Fibroblast of the conjunctiva (primary cell): ENCODE measurements at regions not wholly inside any gene's neighbourhood (a gene's known extent, or its start where the extent isn't known, plus 50 kb on each side); places are given as distances from the start of the nearest gene placed in this dataset.

Experiments used
- DNase-seq: peaks from one replicate; pipeline ENCODE4 v3.0.0-alpha.2; 2010; ENCODE audit warnings: low read depth

DNA sequence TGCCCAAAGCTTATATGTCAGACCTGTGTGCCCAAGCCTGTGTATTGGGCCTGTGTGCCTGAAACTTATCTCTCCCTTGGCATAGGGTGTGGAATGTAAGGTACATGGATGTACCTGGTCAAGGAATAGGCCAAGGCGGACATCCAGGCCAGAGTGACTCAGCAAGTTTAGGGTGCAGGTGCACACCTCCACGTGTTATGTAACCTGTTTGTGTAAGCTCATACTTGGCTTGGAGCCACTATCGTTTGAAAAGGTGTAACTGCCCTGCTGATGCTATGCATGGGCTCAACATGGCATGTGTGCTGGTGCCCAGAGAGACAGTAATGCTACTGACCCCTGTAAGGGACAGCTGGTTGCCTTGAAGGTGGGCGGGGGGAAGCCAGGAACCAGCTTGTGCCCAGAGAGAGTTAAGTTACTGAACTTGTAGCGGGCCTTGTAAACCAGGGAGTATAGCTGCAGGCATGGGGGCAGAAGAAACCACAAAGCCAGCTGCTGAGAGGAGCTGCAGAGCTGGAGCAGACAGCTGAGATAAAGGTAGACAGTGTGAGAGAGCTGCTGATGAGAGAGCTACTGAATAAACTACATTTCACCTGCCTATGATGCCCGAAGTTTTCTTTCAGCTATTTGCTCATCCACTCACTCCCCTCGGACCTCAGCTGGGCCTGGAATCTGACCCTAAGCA is 656.4 kb upstream of the ZWINT start:
- no peak for DNase-seq

DNA sequence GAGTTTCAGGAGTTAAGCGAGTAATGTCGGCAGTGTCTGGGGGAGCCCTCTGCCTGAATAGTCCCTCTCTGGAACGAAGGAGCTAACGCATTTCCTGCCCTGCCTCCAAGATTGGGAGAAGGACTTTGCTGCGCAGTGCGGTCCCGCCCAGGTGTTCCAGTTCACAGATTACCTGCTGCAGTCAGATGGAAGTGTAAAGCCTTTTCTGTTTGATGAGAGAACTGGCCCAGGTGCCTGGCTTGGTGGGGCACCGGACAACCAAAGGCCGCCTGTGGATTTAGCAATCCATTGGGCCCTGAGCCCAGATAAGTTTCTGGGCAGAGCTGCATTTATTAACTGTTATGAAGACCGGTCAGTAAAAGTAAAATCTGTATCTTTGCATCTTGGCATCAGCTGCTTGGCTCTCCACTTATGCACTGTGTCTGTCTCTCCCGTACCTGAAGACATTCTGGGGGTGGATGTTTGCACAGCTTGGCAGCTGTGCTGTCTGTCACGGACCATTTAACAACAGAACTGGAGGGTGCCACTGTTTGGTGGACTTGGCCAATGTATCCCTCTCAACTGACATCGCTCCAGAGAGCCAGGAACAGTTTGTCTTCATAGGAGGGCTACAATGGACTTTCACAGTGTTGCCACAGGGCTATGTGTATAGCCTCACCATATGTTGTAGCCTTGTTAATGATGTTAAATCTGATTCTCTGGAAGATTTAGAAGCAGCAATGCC is 654.7 kb upstream of the ZWINT start:
- no peak for DNase-seq

DNA sequence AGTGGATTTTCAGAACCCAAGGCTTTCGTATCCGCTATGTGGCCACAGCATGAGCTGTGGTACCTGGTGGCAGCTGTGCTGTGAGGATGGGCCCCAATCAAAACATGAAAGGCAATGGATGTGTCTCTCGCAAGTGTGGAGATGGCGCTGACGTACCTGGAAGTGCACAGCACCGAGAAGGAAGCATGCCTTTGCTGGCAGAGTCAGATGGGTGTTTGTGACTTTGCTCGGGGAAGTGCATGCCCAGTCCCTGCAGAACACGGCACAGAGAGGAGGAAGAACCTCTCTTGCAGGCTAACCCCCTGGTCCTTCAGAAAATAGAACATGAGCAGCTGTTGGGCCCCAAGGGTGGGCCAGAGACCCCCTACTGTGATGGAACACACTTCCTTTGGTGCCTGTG is 654.1 kb upstream of the ZWINT start:
- DNase-seq, result no peak

DNA sequence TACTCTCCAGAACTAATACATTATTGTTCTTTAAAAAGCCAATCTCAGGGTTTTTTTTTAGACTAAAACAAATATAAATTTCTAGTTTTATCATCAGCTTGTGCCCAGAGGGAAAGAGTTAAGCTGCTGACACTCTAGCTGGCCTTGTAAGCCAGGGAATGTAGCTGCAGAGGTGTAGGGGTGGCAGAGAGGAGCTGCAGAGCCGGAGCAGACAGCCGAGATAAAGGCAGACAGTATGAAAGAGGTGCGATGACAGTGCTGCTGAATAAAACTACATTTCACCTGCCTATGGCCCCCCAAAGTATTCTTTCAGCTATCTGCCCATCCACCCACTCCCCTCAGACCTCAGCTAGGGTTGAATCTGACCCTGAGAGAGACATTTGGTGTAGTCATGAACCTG is 653.7 kb upstream of the ZWINT start:
- no peak for DNase-seq

DNA sequence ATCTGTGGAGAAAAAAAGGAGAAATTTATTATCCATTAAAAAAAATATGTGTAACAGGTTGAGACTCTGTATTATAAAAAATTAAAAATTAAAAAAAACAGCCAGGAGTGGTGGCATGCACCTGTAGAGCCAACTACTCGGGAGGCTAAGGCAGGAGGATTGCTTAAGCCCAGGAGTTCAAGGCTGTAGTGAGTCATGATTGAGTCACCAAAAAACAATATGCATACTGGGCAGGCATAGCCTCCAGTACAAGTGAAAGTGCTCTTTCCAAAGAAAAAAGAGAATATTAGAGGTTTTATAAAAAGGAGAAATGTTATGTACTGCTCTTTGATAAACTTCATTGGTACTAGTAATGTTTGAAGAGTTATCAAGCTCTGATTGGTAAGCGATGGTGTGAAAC is 647.1 kb upstream of the ZWINT start:
- DNase-seq, result no peak

DNA sequence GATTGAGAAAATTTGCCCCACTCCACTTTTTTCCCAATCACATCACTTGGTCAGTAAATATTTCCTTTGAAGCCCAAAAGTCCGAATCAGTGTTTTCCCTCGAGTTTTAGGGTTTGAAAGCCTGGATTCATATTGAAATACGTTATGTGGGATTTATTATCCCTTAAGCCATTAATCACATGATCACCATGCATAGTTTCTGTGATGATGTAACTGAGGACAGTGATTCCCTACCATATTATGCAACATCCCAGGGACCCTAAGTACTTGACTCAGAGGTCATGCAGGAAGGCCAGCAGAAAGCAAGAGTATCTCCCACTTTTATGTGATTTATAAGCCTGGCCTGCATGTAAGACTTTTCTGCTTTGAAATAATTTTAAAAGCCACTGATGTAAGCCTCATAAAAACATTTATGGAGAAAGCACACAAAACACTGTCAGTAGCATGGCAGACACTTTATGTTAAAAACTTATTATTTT is 630.6 kb upstream of the ZWINT start:
- DNase-seq, result no peak

DNA sequence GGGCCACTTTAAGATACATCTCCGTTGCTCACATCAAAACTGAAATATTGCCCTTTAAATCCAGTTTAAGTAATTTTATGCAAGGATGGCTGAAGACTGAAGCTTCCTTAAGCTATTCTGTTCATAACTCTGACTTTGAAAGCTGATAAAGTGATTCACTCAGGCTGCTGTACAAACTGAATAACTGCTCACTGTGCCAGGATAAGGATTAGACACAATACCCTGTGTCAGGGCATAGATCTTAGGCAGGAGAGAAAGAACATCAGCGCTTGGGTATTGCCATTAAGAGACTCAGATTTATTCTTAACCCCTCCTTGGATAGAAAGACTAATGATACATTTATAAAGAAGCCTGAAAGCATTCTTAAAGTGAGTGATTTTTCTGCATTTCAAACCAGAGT is 614.5 kb upstream of the ZWINT start:
- no peak for DNase-seq

DNA sequence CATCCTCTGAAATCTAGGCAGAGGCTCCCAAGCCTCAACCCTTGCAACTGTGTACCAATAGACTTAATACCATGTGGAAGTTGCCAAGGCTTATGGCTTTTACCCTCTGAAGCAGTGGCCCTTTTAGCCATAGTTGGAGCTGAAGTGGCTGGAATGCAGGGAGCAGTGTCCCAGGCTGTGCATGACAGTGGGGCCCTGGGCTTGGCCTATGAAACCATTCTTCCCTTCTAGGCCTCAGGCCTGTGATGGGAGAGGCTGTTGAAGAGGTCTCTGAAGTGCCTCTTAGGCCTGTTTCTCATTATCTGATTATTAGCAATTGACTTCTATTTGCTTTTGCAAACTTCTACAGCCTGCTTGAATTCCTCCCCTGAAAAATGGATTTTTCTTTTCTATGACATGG is 612.7 kb upstream of the ZWINT start:
- DNase-seq, result no peak

DNA sequence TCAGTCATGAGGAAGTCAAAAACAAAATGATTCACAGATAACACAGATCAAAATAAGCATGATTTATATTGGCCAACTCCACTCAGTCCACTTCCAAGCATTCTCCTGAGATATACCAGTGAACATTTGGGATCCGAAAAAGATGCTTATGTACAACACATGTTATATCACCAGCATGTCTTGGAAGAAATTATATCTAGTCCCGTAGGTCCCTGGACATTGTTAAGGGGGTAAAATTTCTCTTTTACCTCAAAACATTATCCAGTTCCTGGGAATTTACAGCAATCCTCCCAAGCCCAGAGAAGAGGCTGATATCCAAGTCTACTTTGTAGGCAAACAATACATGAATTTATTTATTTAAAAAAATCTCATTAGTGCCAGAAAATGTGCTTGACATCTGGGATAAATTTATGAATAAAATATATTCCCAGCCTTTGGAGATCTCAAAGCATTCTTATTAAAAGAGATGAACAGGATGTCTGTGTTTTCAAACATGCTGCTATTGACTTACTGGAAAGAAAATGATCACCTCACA is 582.2 kb upstream of the ZWINT start:
- no peak for DNase-seq

DNA sequence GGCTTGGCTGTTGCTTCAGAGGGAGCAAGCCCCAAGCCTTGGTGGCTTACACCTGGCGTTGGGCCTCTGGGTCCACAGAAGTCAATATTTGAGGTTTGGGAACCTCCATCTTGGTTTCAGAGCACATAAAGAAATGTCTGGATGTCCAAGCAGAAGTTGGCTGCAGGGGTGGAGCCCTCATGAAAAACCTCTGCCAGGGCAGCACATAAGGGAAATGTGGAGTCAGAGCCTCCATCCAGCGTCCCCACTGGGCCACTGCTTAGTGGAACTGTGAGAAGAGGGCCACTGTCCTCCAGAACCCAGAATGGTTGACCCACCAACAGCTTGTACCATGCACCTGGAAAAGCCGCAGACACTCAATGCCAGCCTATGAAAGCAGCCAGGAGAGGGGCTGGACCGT is 573.5 kb upstream of the ZWINT start:
- DNase-seq, result no peak

DNA sequence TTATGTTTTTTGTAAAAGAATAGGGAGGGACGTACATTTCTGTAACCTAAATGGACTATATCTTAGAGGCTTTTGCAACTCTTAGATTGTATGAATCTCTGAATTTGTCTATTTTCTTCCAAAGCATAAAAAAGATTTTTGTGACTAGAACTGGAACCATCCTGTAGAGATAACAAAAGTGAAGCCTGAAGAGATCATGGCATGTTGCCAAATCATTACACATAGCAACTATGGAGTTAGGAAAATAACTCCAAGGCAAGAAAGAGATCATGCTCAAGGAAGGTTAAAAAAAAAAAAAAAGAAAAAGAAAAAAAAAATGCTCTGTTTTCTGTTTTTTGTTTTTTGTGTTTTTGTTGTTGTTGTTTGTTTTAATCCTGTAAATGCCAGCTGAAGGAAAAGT is 567.7 kb upstream of the ZWINT start:
- DNase-seq, result no peak

DNA sequence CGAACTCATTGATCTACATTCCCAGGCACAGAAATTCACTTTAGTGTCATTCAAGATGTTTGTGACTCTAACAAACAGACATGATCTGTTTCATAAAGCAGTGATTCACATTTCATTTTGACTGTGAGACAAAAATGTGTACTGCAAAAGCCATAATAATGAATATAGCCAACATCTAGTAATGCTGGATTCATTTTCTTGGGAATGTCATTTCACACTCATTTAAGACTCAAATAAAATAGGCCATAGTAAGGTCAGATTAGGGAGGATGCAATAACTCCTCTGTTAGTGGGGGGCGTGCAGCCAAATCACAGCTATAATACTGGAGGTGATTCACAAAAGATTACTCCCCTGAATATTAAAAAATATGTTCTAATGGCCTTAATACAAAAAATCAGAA is 566.6 kb upstream of the ZWINT start:
- no peak for DNase-seq

DNA sequence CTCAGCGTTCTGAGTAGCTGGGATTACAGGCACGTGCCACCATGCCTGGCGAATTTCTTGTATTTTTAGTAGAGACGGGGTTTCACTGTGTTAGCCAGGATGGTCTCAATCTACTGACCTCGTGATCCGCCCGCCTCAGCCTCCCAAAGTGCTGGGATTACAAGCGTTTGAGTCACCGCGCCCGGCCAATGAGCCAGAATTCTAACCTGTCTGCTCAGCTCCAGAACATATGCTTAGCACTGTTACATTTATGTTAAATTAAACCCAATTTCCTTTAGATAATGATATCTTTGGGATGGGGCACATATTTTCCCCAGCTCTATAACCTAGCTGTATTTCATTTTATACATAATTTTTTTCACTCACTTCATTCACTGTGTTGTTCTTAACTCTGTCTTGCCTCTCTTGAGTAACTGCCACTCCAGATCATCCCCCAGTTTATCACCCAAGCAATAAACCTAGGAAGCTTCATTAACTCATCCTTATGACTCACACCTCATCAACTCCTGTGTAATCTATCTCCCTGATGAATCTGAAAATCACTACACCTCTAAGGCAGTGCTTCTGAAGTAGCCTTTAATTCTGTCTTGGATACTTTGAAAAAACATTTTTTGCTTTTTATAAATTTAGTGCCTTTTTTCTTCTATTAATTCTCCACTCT is 559.7 kb upstream of the ZWINT start:
- DNase-seq, result no peak

DNA sequence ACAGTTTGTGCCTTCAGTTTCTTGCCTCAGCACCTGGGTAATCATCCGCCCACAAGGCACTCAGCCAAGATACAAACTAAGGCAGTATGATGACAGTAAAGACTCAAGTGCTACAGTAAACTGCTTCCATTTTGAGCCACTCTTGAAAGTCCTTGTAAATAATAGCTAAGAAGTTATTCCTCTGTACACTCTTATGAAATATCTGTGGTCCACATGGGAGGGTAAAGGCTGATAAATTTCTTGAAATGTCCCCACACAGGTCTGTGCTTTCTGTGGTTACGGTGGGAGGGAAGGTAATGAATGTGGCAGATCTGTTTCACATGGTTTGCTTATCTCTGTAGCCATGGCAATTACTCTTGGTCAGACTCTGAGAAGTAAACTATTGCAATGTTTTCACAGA is 551.0 kb upstream of the ZWINT start:
- no peak for DNase-seq

DNA sequence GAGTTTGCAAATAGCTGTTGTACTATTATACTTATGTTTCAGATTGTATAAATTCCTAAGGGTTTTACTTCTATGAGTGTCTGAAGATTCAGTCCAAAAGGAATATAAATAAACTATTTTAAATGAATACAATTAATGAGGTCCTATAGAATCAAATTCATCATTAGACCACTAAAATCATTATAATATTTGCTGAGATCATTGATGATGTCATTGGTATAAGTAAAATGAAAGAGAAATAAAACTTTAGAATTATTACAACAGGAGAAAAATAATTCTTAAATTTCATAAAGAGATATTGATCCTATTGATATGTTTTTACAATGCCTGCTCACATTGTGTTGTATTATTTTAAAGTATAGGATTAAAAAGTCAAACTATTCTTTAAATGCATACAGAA is 544.0 kb upstream of the ZWINT start:
- DNase-seq, result no peak

DNA sequence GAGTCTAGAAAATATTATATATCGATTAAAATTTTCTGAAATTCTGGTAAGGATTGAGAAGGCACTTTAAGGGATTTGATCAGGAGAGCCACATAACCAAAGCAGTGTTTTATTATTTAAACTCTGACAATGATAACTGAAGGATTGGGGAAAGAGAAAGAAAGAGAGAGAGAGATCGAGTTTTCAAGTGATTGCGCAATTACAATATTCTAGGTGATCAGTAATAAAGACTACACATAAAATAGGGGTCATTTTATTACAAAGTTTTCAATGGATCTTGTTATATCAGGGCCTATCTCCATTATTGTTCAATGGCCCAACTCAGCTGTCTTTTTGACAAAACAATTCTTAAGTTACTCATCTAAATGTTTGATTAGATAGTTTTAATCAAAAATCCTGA is 541.5 kb upstream of the ZWINT start:
- DNase-seq, result no peak

DNA sequence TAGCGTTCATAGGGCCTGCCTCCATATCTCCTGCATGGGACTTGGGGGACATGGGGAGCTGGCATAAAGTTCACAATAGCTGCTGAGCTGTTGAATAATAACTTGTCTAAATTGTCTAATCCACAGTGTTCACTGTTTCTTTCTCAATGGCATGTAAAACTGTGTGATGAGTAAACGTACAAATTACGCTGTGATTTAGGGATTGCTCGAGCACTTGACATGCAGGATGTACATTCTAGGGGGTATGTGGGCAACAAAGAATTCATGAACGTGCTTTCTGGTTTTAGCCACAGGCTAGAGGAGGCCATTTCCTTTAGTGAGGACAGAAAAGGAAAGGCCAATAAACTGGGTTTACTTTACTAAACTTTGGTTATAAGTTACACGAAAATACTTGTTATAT is 534.2 kb upstream of the ZWINT start:
- no peak for DNase-seq

DNA sequence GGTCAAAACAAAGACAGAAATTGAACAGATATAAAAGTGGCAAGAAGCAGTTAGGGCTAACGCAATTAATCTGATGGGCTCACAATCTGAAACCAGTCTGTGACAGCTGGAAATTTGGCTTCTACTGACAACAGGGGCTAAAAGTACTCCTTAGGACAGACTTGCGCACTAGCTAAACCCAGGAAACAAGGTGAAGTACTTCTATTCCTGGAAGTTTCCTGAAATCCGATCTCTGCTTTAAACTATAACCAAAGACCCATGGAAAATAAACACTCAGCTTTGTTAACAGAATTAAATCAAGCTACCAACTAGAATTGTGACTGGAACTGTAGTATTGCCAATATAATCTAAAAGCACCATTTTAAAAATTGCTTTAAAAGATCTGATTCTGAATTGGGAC is 520.2 kb upstream of the ZWINT start:
- DNase-seq, result no peak

DNA sequence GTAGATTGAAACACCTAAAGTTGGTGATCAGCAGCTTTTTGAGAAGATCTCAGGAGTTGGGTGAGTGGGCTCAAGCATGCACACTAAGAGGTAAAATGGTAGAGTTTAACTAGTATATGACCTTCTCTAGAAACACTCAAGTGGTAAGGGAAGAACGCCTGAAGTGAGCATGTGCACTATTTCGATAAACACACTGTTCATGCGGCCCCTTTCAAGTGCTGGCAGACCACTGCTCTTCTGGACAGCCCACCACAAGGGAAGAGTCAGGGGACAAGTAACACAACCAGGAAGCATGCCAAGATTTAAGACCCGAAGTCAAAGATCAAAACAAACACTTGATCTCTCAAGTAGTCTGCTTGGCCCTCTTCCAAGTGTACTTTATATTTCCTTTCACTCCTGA is 519.5 kb upstream of the ZWINT start:
- DNase-seq, result no peak

DNA sequence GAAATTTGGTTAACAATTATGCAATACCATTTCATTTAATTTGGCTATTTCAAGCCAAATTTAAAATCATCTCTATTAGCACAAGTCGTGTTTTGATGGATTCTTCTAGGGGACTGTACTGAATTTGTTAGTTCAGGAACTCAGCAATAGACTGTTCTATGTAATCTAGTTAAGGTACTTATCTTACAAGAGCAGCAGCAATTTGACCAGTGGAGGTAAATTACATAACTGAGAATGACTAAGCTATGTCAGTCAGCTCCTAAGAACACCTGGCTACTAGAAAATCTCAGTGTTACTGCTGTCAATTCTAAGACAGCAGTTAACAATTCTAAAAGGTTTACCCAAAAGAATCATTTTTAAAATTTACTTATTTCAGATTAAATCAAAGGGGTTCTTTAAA is 513.9 kb upstream of the ZWINT start:
- DNase-seq, result no peak

DNA sequence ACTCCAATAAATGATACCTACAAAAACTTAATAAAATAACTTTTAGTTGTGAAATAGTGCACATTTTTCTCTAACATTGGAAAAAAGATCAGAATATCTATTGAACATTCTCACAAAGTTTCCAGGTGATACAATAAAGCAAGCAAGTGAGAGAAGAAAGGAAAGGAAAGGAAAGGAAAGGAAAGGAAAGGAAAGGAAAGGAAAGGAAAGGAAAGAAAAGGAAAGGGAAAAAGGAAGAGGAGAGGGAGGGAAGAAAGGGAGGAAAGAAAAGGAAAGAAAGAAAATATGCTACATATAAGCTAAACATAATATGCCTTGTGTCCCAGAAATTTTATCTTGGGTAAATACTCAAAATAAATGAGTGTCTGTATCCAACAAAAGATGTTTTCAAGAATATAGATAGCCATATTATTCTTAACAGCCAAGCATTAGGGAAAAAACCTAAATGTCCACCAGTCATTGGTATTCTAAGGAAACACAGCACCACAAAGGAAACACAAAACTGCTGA is 510.2 kb upstream of the ZWINT start:
- no peak for DNase-seq

DNA sequence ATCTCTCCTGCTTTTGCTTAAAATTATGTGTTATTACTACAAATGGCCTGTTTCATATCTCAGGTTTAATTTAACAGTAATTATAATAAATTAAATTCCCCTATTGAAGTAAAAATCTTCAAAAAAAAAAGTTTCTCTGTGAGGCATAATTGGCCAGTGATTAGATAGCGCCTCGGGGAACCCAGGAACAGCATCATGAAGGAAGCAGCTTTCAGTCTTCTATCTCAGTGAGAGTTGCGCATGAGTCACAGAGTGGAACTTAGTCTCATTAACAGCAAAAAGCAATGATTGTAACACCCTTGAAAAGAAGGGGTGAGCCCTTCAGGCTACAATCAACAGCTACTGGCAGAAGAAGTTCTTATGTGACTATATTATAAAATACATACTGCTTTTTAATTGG is 506.2 kb upstream of the ZWINT start:
- DNase-seq, result no peak

DNA sequence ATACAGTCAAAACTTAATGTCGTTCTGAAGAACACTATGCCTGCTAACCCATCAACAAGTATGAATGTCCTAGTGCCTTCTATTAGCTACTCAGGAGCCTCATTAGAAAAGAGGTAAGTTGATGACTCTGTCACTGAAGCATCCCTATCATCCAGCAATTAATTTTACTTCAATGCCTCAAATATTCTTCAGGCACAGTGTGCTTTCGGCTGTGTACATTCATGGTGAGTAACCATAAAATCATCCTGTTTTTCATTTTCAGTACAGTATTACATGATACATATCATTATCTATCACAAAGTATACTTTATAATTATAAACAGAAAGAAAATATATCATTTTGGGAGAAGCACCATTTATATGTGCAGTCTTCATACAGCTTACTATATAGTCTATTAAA is 495.5 kb upstream of the ZWINT start:
- DNase-seq, result no peak
